HG02759 (cell line): ENCODE measurements at regions not wholly inside any gene's neighbourhood (a gene's known extent, or its start where the extent isn't known, plus 50 kb on each side); places are given as distances from the start of the nearest gene placed in this dataset.

Experiments
- ATAC-seq: cut with Tn5 transposase; IDR thresholded peaks from one replicate; pipeline ENCODE4 v1.9.1; 2021; ENCODE audit warnings: mild to moderate bottlenecking, moderate library complexity; ENCODE audit not compliant: unreplicated experiment

- no peak for ATAC-seq
These were observed 249.4 kb upstream of the SLCO3A1 start for GRCh38 chr15:91604122-91604521.

- no peak for ATAC-seq
These were observed 247.9 kb upstream of the SLCO3A1 start for GRCh38 chr15:91605576-91605975.

- no peak for ATAC-seq
These were observed 244.3 kb upstream of the SLCO3A1 start for GRCh38 chr15:91609231-91609630.

GRCh38 chr15:91609966-91610365, 243.5 kb upstream of the SLCO3A1 start:
- ATAC-seq, result no peak

- no peak for ATAC-seq
These were observed 241.8 kb upstream of the SLCO3A1 start for GRCh38 chr15:91611561-91612323.

DNA sequence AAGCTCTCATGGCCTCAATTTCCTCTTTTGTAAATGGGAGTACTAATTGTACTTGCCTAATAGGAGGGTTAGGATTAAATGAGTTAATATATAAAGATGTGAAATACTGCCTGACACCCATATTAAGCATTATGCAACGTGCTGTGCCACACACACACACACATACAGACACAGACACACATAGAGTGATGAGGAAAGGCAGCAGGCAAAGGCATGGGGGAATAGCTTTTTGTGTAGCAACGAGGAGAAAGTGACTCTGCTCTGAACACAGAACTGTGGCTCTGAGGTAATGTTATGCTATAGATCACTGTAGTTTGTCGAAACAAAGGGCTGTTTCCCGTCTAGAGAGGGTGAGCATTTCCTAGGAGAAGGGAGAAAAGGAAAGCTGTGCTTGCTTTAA, 233.3 kb upstream of the SLCO3A1 start:
- ATAC-seq, result no peak

GRCh38 chr15:91622235-91622634, 231.3 kb upstream of the SLCO3A1 start:
- no peak for ATAC-seq

DNA sequence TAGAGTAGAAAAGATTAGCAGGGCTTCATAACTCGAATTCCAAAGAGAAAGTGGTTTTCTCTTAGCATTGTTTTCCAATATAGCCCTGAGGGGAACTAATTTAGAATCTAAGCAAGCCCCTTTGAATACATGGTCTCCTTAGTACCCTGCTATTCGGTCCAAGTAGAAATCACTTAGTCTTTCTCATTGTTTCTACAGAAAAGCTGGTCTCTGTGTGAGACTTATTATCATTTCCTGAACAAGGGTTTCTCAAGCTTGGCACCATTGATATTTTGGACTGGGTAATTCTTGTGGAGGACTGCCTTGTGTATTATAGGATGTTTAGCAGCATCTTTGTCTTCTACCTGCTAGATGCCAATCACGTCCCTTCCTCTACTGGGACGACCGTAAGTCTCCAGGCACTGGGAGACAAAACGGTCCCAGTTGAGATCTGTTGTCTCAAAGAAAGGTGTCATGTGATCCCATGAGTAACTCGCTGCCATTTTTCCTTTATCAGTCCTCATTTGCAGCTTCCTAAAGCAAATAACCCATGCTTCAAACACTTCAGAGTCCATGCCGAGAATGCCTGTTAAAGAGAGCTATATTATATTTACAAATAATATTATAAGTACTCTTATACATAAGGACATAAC, 230.7 kb upstream of the SLCO3A1 start:
- ATAC-seq, result no peak

GRCh38 chr15:91624353-91624968, 229.0 kb upstream of the SLCO3A1 start:
- ATAC-seq, result no peak

- no peak for ATAC-seq
These were observed 228.0 kb upstream of the SLCO3A1 start for GRCh38 chr15:91625506-91625905.

GRCh38 chr15:91627473-91628278, 225.8 kb upstream of the SLCO3A1 start:
- ATAC-seq, result no peak

GRCh38 chr15:91630090-91630489, 223.4 kb upstream of the SLCO3A1 start:
- no peak for ATAC-seq

DNA sequence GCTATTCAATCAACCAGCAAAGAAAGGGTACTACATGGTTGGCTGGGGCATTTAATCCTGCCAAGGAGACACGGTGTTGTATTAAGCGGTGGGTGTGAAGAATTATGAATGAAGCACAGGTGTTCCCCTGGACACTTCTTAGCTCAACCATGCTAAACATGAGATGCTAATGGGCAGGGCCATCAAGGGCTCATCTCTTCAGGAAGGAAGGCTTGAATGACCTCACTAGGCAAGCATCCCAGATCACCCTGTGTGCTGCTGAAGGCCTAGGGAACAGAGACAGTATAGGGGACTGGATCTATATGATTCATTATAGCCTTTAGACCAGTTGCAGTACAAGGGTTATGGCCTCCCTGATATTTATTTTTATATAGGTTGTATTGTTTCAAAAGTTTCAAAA, 221.3 kb upstream of the SLCO3A1 start:
- no peak for ATAC-seq

DNA sequence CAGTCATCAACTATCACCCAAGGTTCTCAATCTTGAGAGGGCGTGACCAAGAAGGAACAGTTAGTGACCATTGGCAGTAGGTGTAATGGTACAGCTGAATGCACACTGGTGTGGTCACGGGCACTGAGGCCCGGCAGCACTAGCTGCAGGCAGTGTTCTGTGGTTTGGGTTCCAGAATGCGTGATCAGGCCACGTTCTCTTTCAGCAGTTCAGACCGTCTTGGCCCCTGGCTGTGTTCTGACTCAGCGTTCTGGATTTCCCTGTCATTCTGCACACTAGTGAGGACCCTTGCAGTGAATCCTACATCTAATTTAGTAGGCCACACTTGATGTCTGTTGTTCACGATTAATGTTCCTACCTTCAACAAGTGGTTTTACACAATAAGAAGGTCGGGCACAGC, 220.5 kb upstream of the SLCO3A1 start:
- no peak for ATAC-seq

GRCh38 chr15:91634179-91634578, 219.3 kb upstream of the SLCO3A1 start:
- ATAC-seq, result no peak

GRCh38 chr15:91635080-91635479, 218.4 kb upstream of the SLCO3A1 start:
- ATAC-seq, result no peak

- no peak for ATAC-seq
These were observed 217.9 kb upstream of the SLCO3A1 start for GRCh38 chr15:91635641-91636040.

- no peak for ATAC-seq
These were observed 204.5 kb upstream of the SLCO3A1 start for GRCh38 chr15:91649016-91649415.

DNA sequence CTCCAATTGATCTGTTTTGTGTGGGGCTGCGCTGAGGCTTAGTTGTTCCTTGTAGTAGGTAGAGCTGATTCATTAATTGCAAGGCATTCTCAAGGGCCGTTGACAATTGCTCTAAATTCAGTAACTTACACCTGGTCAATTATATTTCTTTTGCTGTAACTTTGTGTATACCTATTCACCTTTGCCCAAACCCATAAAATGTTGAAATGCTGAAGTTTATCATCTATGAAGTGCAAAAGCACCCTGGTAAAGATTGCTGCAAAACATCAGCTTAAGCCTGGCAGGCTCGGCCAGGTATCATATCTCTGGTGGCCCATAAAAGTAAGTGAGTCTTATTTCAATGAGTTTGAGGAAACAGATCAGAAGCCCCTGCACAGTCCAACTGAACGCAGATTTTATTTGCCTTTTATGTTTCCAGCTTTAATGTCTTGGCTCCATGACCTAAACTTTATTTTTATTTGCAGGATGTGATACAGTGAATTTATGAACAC, 203.6 kb upstream of the SLCO3A1 start:
- no peak for ATAC-seq

DNA sequence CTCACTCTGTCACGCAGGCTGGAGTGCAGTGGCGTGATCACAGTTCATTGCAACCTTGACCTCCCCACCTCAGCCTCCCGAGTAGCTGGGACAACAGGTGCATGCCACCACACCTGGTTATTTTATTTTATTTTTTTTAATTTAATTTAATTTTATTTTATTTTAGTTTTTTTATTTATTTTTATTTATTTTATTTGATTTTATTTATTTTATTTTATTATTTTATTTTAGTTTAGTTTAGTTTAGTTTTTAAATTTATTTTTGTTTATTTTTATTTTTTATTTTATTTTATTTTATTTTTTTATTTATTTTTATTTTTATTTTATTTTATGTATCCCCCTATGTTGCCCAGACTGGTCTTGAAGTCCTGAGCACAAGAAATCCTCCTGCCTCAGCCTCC, 202.3 kb upstream of the SLCO3A1 start:
- no peak for ATAC-seq

DNA sequence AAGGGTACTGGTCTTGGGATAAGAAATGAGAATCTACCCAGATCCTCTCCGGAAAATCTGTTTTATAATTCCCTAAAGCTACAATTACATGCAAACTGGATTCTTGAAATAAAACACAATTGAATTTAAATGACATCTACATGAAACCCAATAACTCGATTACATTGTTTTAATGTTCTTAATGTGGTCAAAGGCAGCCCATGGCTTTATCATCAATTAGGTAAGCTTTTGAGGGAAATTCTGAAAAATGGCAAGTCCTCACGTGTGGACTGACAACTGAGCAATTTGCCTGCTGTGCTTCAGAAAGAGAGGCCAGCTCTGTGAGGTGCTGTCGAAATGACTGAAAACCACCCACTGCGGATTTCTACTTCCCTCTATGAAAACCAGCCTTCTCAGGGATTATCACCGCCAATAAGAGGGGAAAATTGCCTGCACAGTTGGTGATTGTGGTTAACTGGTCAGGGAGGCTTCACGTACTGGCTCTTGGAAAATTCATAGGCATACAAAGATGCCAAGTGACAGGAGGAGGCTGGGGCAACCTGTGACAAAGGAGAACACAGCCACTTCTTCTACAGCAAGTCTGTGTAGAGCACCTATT, 200.8 kb upstream of the SLCO3A1 start:
- ATAC-seq, result no peak
